ENCODE measurements at regions not wholly inside any gene's neighbourhood (a gene's known extent, or its start where the extent isn't known, plus 50 kb on each side); places are given as distances from the start of the nearest gene placed in this dataset.

DNA sequence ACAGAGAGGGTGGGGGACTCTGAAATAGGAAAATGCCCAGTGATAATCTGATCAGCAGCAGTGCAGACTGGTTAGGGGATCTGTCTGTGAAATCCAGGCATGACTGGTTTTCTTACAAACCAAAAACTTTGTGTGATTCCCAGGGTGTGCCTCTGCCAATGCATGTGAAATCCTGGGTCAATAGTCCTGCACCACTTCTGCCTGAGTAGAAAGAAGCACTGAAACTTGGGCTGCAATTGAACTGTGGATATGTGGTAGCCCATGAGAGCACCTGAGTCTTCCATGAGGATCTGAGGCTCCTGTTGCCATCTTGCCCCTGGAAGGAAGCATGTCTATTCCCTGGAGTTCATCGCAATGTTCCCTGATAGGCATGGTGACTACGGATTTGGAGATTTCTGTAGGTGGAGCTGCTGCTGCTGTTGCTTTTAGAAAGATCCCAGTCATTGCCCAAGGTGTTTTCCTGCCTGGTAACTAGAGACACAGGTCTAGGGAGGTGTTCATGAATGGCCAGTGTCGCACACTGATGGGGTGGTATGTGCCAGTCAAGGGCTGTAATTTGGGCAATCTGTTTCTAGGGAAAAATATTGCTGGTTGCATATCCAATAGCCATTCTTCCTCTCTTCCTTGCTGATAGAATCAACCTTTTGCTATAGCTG is 146.7 kb downstream of the CARTPT start:
- DNase-seq, result no peak

DNA sequence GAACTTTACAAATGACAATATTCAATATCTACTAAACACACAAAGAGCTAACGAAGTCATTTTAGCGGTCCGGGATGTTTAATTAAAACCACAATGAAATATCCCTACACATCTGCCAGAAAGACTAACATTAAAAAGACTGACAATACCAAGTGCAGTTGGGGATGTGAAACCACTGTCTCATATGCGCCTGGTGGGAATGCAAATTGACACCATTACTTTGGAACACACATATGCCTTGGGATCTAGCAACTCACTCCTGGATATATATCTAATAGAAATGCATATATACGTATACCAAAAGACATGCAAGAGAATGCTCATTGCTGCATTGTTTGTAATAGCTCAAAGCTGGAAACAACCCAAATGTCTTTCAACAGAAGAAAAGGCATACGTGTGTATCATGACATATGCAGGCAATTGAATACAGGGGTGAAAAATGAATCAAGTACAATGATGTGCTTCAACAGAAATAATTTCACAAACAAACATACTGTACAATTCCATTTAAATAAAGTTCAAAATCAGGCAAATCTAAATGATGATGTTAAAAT is 153.3 kb downstream of the CARTPT start:
- no peak for DNase-seq

DNA sequence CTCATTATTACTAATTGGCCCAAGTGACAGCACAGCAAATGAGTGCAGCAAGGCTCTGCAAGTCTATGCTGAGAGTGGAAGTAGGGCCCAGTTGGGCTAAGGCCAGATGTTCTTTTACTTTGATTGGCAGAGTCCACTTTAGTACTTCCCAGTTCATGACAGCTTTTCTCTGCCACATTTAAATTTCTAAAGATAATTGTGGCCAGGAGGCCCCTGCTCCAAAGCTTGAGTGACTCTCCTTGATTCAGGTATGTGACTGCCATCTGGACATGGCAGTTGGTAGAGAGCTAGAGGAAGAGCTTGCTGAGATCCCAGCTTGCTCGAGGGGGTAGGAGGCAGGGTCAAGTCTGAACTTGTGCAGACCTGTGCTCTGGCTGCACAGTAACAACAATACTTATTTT is 154.1 kb downstream of the CARTPT start:
- DNase-seq, result no peak

DNA sequence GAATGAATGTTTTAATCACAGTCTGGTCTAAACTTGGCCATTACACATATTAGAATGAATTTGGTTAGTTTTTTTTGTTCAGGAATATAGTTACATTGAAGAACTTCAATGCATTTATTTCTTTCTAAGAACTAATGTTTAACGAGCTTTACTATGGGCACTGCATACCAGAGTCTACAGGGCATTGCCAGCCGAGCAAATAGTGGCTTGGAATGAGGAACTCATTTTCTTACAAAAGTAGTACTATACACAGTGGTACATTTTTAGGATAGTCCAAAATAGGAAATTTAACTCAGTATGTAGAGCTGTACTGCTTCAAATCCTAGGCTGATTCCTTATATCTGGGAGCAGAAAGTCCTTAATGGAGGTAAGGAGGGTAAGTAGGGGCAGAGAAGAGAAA is 155.4 kb downstream of the CARTPT start:
- DNase-seq, result no peak

DNA sequence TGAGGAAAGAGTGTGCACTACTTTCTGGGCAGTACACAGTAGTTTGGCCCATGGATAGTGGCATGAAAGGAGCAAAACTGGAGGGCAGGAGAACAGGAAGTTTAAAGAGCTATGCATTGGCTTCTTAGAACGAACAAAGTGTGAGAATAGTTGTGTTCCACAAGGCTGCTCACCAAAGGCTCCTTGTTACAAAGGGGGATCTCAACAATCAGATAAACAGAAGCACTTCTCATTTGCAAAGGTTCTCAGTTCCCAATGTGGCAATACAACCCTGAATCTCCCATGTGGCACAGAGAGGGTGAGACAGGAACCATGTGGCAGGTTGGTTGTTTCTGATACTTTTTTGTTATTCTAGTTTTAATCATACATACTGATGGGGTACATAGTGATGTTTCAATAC is 158.4 kb downstream of the CARTPT start:
- DNase-seq, result no peak

DNA sequence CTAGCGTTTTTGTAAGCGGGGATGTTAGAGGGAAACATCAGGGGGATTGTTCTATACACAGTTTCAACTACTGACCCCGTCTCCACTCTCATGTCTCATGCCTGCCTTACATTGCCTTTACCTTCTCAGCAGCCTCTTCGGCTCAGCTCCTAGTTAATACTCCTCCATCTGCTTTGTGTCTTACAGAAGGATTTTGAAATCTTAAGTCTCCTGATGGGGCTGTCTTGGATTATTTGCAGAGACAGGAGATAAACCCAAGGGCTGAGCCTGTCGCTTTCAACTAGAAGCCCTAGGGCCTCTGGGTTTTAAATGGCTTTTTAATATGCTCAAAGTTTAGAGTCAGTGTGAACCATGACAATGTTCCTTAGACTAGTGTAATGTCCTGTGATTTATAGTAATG is 161.5 kb downstream of the CARTPT start:
- DNase-seq, result no peak

DNA sequence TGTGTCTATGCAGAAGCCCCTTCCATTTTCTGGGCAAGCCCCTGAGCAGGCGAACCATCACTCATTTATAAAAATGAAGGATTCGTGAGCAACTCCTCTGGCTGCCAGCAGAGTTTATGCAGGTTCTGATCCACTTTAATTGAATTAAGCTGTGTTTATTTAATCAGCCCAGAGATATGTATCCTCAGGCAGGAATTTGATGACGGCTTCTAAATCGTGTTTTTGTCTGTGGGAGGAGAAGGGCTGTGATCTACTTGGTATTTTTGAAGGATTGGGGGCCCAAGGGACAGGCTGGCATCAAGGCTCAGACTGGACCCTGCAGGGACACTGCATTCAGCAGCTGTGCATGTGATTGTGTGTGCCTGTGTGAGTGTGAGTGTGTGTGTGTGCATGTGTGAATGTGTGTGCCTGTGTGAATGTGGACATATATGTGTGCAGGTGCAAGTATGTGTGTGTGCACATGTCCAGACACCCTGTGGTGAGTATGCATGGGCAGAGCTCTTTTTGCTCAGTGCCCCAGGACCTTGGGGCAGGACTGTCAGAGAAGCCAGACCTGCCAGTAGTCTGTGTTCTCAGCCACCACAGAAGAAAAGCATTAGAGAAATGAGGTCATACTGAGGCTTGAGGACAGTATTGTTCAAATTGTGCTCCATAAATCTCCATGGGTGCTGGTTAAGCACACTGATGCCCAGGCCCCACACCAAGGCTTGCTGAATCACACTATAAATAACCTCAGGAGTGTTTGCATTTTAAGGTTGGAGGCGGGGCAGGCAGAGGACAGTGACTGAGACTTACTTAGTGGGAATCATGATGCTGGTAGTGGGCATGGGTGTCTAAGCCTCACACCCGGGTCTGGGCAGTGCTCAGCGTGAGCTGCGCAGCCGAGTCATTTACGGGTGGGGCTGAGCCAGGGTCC is 164.0 kb downstream of the CARTPT start:
- no peak for DNase-seq

DNA sequence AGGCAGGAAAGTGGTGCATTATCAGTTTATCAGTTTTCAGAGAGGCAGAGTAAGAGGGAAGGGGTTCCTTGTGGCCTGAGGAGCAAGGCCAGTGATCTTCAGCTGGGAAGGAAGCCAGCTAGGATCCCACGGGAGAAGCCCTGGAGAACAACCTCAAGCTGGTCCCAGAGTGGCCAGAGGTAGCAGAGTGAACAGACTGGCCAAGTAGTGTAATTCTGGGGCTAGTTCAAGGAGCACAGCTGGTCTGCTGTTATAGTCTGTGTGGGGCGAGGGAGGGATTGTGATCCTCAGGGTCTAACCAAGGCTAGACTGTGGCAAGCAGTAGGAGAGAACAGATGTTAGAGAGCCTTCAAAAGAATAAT is 164.6 kb downstream of the CARTPT start:
- no peak for DNase-seq

DNA sequence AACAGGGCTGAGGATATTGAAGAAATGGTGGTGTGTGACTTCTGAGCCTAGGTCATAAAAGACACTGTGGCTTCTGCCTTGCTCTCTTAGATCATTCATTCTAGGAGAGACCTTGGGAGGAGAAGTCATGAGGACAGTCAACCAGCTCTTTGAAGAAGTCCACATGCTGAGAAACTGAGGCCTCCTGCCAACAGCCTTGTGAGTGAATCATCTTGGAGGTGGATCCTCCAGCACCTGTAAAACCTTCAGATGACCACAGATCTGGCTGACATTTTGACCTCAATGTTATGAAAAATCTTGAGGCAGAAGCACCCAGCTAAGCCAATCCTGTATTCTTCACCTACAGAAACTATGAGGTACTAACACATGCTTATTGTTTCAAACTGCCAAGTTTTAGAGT is 165.9 kb downstream of the CARTPT start:
- no peak for DNase-seq

DNA sequence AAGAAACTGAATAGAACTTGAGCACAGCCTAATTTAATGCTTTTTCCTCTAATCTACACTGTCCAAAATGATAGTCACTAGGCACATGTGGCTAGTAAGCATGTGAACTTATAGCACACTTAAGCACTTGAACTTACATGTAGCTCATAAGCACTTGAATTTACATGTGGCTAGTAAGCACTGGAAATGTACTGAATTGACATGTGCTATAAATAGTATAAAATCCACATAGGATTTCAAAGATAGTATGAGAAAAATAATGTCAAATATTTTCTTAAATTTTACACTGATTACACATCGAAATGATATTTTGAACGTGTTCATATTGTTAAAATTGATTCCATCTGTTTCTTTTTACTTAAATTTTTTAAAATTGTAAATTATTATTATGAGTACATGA is 167.3 kb downstream of the CARTPT start:
- no peak for DNase-seq

DNA sequence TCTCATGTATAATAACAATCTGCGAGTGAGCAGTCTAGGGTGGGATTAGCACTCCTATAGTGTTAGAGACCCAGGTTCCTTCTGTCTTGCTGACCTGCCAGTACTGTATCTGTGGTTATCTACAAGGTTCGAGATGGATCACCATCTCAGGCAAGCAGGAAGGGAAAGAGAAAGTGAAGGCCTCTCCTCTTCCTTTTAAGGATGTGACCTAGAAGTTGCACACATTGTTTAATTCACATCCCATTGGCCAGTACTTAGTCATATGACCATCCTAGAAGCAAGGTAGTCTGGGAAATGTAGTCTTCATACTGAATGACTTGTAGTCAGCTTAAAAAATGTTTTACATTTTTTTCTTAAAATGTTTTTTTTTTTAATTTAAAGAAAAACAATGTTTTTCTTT is 168.6 kb downstream of the CARTPT start:
- no peak for DNase-seq

DNA sequence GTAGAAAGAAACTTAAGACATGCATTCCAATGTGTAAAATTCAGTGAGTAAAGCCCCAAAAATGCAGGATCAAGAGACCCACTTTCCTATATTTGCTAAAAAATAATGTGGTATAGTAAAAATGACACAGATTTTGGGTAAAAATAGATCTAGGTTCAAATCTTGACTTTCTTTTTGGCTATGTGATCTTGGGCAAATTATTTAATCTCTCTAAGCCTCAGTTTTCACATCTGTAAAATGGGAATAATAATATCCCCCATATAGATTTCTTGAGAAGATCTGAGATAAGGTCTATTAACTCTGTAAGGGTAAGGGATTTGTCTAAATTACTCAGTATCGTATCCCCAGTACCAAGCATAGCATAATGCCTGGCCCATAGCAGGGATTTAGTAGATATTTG is 172.3 kb downstream of the CARTPT start:
- DNase-seq, result no peak

DNA sequence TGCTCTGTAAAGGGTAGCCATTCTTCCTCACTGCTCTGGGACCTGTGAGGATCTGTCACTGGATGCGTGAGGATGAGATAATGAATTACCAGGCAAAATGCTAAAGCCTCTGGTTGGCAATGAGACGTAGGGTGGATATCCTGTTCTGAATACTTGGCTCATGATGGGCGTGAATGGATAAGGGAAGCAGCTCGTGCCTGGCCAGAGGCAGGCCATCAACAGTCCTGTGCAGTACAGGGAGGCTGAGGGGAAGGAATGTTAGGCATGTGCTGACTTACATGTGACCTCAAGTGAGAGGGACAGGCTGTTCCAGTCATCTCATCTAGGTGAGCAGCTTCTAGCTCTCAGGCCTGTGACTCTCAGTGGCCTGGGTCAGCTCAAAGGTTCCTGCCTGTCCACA is 172.8 kb downstream of the CARTPT start:
- DNase-seq, result no peak

DNA sequence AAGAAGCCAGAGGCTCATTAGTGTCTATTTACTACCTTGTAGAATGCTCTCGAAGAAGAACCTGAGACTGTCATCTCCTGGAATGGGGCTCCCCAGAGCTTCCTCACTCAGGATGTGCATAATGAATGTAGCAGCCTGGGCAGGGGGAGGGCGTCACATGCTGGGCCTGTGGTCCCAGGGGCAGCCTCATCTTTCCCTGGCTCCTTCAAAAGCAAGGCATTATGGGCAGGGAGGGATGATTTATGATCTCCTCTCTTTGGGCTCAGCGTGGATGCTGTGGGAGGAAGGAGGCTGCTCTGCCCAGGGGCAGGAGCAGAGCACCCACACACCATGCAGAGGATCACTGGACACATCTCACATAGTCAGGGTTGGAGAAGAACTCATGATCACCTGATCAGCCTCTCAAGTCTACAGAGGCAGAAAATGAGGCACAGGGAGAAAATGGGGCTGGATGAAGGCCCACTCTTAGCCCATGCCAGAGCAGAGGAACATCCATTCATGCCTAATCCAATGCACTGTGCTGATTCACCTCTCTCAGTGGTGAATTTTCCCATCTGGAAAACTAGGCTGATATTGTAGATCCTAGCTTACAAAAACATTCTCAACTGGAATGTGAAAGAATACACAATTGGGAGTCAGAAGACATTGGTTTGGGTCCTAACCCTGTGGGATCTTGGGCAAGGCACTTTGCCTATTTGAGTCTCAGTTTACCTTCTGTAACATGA is 173.7 kb downstream of the CARTPT start:
- DNase-seq, result no peak

DNA sequence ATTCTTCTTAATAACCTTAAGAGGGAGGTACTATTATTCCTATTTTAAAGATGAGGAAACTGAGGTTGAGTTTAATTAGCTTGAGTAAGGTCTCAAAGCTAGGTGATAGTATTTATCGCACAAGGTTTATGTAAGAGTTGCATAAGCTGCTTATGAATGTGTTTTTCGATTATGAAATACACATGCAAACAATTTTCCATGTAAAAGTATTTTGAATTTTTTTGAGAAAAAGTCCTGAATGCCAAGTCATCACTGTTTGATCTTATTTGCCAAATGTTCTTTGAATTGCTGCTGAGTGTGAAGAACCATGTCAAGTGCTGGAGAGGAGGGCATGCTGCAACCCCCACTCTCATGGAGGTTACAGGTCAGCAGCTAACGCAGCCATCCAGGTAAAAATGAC is 174.4 kb downstream of the CARTPT start:
- no peak for DNase-seq

DNA sequence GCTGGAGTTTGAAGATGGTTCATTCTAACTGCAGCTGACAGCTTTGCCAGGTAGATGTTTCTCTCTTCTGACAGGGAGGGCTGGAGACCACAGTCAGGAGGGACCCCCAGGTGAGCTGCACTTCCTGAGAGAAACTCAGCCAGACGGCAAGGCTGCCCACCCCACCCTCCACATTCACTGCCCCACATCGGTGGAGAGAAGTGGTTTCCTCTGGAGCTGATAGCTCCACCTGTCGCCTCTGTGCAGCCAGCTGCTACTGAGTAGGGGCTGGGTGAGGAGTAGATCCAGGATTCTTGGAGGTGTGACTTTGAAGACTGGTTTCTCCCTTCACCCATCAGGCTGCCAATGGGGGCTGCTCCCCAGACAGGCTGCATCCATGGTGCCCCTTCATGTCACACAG is 175.0 kb downstream of the CARTPT start:
- no peak for DNase-seq

DNA sequence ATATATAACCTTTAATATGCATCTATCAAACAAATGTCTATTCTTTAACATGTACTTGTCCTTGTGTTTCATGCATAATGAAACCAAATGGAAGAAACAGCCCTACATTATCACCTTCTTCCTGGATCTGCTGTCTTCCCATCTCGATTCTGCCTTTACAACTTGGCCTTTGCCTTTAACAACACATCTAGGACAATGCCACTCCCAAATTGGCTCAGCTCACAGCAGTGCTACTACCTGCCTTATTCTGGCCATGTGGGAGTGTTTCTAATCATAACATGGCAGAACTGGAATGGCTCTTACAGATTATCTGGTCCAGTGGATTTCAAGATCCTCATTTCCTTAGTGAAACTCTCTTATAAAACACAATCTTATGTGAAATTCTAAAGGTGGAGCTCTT is 176.5 kb downstream of the CARTPT start:
- DNase-seq, result no peak

DNA sequence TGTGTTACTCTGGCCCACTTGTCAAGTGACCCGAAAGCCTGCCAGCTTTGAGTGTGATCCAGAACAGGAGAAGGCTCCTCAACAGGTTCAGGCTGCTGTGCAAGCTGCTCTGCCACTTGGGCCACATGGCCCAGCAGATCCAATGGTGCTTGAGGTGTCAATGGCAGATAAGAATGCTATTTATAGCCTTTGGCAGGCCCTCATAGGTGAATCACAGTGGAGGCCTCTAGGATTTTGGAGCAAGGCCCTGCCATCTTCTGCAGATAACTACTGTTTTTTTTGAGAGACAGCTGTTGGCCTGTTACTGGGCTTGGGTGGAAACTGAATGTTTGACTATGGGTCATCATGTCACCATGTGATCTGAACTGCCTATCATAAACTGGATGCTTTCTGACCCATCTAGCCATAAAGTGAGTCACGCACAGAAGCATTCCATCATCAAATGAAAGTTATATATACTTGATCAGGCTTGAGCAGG is 180.8 kb downstream of the CARTPT start:
- DNase-seq, result no peak

DNA sequence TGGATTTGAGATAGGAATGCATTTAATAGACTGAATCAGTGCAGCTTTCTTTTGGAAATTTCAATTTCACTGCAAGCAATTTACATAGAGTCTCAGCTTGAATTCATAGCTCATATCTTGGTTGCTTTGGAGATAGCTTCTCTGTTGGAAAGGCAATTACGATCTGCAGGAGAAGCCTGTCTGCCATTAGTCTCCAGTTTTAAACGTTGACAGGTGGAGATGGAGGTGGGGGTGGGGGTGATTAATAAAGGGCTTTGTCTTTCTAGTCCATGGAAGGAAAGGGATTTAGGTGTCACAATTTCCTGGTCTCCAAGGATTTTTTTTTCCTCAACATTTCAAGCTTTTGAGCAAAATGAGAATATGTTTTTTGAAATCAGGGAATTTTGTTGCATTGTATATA is 184.7 kb downstream of the CARTPT start:
- DNase-seq, result no peak

DNA sequence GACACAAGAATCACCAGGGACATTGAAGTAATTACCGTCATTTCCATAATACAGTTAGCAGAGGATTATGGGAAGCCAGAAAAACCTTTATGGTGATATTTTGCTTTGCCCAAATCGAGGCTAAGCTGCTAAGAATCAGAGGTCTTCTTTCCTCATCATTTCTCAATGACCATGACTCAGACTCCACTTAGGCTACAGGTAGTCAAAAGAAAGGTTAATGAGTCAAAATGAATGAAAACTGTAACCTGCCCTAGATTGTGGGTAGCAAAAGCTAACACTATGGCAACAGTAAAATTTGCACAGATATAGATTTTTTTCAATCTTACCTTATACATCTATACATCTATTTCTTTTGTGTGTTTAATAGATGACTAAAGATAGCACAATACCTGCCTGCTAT is 185.8 kb downstream of the CARTPT start:
- no peak for DNase-seq

DNA sequence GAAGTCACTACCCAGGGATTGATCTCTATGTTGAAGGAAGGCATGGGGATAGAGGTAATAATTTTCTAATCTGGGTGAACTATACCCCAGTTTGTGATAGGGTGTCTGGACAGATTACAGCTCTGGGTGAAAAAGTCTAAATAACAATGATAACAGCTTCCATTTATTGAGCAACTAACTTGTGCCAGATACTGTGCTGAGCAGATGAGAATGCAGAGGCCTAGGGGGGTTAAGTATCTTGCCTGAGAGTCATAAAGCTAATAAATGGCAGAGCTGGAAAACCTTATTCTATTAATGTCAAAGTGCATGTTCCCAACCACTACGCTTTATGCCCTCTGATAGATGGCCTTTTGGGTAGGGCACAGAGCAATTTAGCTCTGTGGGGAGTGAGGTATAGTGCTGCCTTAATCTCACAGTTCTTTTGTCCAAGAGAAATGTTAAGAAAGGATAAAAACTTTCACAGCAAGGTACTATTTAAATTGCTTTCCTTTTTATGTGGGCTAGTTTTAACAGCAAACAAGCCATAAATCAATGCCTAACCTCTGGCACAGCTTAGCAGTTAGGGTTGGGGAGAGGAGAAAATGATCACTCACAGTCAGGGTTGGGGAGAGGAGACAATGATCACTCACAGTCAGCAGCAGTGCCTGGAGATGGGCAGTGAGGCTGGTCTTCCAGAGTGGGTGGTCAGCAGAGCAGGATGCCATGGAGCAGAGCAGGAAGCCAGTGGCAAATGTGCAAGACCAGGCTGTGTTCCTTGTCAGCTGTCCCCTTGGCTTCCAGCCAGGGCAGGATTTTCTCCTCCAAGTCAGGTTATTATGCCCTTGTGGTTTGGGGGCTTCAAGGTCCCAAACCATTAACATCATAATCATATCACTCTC is 187.0 kb downstream of the CARTPT start:
- DNase-seq, result no peak

Data from left kidney (tissue), 1 donor.